CD4-positive, alpha-beta T cell treated with Interleukin-2 at 100 ng/mL for 4 hours (primary cell): ENCODE measurements at regions not wholly inside any gene's neighbourhood (a gene's known extent, or its start where the extent isn't known, plus 50 kb on each side); places are given as distances from the start of the nearest gene placed in this dataset.
"Not testable (repeated sequence)": the region's sequence is repeated elsewhere in the genome, so short reads cannot be mapped to it uniquely, and the experiment has no call there.

ENCODE experiments used
- DNase-seq: peaks from one replicate; pipeline ENCODE4 v3.0.0-alpha.2; 2020; ENCODE audit warnings: low spot score

DNA sequence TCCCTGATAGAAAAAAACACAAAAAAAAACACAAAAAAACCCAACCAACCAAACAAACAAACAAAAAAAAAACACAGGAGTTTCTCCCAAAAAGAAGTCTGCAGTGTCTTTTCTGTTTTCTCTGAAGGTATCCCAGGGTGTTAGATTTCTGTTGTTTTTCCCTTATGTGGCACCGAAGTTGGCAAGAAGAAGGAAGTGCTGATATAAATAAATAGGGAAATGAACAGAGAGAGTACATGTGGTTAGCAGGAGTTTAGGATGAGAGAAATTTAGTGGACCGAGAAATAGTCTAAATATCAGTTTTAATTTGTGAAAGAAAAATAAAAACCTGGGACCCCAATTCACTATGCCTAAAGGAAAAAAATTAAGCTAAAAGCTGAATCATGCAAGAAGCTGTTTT, 287.0 kb upstream of the SGCG start:
- no peak for DNase-seq

DNA sequence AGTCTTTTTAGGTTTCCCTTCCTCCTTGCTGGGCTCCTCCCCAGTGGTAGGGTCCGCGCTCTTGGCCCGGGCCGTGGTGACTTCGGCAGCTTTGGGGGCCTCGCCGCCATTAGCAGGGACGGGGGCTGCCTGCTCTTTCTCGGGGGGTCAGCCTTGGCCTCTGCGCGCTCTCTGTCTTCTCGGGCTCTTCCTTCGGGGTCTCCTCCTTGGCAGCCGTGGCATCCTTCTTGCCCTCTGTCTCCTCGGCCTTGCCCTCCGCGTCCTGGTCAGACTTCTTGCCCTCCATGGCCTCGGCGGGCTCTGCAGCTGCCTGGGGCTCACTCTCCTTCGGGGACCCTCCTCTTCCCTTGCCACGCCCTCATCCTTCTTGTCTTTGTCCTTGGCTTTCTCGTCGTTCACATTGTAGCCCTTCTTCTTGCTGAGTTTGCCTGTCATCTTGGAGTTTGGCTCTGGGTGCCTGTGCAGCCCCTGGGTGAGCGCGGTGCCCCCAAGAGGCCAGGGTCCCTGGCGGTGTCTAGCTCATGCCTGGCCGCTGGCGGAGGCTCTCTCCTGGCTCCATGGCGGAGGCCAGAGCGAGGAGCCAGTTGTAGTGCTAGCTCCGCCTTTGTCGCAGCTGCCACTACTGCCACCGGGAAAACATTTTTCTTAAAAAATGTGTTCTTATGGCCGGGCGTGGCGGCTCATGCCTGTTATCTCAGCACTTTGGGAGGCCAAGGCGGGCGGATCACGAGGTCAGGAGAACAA, 283.0 kb upstream of the SGCG start:
- no peak for DNase-seq

DNA sequence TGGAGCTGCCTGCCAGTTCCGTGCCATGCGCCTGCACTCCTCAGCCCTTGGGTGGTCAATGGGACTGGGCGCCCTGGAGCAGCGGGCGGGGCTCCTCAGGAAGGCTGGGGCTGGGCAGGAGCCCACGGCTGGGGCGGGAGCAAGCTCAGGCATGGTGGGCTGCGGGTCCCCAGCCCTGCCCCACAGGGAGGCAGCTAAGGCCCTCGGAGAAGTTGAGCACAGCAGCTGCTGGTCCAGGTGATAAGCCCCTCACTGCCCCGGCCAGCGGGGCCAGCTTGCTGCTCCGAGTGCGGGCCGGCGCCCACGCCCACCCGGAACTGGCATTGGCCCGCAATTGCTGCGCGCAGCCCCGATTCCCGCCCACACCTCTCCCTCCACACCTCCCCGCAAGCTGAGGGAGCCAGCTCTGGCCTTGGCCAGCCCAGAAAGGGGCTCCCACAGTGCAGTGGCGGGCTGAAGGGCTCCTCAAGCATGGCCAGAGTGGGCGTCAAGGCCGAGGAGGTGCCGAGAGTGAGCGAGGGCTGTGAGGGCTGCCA, 280.3 kb upstream of the SGCG start:
- not testable (repeated sequence) for DNase-seq

GRCh38 chr13:22903301-22903700, 277.5 kb upstream of the SGCG start:
- DNase-seq, result no peak

- no peak for DNase-seq
Measured at GRCh38 chr13:22903925-22904324, 276.9 kb upstream of the SGCG start.

- no peak for DNase-seq
Measured at GRCh38 chr13:22915442-22916082, 265.2 kb upstream of the SGCG start.

DNA sequence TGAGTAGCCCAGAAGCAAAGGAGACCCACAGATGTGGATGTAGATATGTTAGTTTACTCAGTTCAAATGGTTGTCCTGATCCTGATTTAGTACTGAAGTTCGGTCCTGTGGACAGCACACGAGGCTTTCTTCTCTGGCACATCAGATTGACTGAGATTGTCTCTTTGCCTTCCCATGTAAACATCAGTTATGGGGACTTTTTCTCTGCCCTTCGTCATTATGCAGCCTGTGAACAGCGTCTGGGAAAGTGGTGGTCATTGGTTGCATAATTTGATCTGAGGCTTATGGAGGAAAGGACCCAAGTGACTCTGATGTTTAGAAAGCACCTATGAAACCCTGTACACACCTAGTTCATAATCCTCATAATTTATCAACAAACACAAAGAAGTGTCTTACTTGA, 264.5 kb upstream of the SGCG start:
- not testable (repeated sequence) for DNase-seq

GRCh38 chr13:22925881-22926747, 254.7 kb upstream of the SGCG start:
- no peak for DNase-seq

DNA sequence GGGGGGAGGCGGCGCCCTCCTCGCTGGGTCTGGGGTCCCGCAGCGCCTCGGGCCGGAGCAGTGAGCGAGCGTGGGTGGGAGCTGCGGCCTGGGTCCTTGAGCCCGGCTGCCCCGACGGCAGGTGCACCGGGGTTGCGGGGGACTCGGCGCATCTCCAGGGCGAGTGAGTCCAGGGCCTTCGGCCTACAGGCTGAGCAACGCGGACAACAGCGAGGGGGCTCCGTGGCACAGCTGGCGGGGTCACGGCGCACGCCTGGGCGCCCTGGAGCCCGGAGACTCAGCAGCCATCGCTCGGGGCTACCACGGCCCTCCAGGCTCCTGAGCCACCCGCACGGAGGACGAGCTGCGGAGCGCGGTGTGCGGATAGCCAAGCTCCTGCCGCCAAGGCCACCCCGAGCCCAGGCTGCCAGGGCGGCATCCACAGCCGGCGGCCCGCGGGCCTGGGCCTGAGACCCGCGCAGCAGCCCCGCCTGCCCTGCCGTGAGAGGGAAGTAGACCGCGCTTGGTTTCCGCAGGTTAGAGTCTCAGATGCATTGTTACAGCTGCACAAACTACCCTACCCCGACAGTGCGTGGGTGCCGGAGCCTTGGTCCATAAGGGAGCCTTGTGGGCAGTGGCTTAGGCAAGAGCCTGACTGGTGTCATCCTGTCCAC, 253.9 kb upstream of the SGCG start:
- no peak for DNase-seq

GRCh38 chr13:22927845-22928244, 252.9 kb upstream of the SGCG start:
- DNase-seq, result not testable (repeated sequence)

DNA sequence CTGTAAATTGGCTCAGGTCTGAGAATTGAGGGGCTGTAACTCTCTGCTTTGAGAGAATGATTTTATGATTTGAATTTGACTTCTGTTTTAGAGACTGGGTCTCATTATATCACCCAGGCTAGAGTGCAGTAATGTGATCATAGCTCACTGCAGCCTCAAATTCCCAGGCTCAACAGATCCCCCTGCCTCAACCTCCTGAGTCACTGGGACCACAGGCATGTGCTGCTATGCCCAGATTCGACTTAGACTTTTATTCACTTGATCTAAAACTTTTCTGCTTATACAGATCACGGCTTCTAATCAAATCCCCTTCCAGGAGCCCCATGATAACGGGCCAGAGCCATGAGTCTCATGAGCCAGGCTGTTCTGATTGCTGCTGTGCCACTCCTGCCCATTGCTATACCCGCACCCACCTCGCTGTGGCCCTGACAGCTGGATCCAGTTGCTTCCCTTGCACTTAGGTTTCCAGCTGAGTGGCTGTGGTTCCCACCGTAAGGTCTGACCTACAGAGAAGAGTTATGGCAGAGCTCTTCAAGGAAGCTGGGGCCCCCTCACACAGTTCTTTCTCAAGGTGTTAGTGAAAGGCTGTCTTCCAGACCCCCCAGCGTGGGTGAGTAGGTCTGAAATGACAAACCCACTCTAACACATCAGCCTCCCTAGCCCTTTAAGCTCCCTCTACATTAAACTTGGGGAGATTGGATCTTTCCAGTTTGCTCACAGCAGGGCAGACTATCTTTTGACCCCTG, 251.2 kb upstream of the SGCG start:
- no peak for DNase-seq

- DNase-seq, result no peak
Measured at GRCh38 chr13:22931576-22931975, 249.2 kb upstream of the SGCG start.

DNA sequence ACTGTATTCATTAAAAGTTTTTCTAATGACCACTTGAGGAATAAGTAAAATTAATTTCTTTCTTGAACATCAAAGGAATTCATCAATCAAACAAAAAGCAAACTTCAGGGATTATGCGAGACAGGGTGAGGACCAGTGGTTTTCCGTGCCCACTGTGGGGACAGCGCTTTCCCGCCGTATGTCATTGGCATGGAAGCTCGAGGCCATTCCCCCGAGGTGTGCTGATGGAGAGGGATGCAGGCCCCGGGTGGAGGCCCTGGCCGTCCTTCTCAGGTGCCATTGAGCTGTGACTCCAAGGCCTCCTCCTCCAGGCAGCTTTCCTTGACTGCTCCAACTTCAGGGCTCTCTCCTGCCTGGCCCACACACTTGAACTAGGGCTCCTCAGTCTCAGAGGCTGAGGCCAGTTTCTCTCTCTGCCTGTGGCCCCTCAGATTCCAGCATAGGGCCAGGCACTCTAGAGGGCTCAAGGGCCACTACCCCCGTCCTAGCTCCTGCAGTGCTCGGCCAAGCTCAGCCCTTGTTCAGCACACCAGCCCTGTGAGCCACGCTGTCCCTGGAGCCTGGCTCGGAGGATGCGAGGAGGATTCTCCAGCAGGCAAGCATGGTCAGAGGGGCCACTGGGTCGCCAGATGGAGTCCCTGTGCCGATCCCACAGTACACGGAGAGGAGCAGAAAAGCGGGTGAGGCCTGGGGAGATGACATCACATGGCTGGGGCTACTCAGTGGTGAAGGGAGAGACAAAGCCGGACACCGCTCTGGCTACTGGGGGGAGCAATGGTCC, 248.0 kb upstream of the SGCG start:
- DNase-seq, result not testable (repeated sequence)

DNA sequence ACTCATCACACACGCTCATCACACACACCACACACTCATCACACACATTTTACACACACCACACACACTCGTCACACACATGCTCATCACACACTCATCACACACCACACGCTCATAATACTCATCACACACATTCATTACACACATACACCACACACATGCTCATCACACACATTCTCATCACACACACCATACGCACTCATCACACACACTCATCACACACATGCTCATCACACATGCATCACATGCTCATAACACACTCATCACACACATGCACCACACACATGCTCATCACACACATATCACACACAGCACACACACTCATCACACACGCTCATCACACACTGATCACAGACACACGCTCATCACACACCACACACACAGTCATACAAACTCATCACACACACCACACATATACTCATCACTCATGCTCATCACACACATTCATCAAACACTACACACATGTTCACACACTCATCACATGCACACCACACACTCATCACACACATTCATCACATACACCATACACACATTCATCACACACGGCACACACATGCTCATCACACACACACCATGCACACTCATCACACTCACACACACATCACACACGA, 247.1 kb upstream of the SGCG start:
- no peak for DNase-seq

DNA sequence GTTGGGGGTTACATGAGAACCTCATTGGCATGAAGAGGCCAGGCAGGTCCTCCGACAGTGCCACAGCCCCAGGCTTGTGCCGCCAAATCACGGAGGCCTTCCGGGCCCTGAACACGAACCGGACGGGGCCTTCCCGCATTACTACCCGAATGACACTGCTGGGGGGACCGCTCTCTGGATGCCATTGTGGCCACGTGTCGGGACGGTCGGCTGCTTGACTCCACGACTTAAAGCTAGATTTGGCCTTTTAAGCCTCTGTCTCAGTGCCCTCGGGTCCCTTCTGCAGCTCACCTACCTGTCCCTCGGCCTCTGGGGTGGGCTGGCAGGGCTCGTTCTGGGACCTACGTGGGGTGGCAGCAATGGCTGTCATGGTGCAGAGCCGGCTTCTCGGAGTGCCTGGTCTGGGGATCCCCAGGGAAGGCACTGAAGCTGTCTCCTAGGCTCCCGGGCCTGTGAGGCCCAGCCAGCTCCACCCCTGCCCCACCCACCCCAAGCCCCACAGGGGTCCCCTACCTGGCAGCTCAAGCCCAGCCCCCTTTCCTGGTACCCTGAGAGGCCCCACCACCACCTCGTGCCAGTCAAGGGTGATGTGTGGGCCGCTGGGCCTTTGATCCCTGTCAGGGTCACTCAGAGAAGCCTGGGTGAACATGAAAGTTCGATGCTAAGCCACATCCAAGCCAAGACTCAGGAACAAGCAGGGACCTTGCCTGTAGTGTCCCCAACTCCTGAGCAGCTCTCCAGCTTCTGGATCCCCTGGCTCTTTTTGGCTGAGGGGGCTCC, 245.8 kb upstream of the SGCG start:
- no peak for DNase-seq

- no peak for DNase-seq
Measured at GRCh38 chr13:22936228-22936627, 244.6 kb upstream of the SGCG start.

GRCh38 chr13:22937241-22937640, 243.5 kb upstream of the SGCG start:
- DNase-seq, result no peak

DNA sequence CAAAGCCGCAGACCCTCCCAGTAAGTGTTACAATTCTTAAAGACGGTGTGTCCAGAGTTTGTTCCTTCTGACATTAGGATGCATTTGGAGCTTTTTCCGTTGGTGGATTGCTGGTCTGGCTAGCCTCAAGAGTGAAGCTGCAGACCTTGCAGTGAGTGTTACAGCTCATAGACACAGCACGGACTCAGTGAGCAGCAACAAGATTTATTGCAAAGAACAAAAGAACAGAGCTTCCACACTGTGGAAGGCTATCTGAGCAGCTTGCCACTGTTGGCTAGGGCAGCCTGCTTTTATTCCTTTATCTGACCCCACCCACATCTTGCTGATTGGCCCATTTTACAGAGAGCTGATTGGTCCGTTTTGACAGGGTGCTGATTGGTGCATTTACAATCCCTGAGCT, 242.8 kb upstream of the SGCG start:
- no peak for DNase-seq

- no peak for DNase-seq
Measured at GRCh38 chr13:22938576-22938975, 242.2 kb upstream of the SGCG start.
